ENCODE measurements at regions not wholly inside any gene's neighbourhood (a gene's known extent, or its start where the extent isn't known, plus 50 kb on each side); places are given as distances from the start of the nearest gene placed in this dataset.
A peak's percentile ranks its signal among the peaks of the same experiment; 100 is the strongest.
"Not testable (repeated sequence)": the region's sequence is repeated elsewhere in the genome, so short reads cannot be mapped to it uniquely, and the experiment has no call there.

- not testable (repeated sequence) for DNase-seq
These were observed 279.9 kb downstream of the PLS3 start for GRCh38 chrX:115840729-115841409.

DNA sequence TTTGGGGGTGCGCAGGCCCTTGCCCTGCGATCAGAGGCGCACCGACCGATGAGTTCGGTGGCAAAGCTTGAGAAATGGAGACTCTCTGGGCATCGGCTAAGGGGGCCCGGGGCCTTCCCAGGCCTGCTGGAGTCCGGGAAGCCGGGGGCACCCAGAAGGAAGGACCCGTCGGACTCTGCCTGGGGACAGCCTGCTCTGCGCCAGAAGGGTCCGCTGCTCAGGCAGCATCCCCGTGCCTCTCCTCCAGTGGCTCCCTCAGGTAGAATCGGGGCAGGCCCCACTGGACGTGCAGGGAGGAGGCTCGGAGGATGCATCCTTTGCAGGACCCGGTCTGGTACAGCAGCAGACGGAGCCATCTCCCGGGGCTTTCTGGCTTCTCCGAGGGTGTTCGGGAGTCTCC is 290.0 kb downstream of the PLS3 start:
- not testable (repeated sequence) for DNase-seq

GRCh38 chrX:115853260-115853659 is 292.3 kb downstream of the PLS3 start:
- DNase-seq: peak; percentile 22

DNA sequence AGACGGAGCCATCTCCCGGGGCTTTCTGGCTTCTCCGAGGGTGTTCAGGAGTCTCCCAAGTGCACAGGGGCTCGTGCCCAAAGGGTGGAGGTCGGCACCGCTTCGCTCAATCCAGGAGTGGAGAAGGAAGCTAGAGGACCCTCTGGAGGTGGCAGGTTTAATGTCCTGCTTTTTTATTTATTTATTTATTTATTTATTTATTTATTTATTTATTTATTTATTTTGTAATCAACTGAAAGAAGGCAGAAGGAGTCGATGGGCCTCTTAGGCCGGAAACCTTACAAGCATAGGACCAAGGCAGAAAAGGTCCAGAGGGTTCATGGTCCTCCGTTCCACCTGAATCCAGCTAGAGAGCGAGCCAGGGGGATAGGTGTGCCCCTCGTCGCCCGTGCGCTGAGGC is 289.4 kb upstream of the AGTR2 start:
- DNase-seq: not testable (repeated sequence)

GRCh38 chrX:115884121-115884520 is 286.4 kb upstream of the AGTR2 start:
- DNase-seq: not testable (repeated sequence)

GRCh38 chrX:115888041-115888440 is 282.5 kb upstream of the AGTR2 start:
- DNase-seq: not testable (repeated sequence)

GRCh38 chrX:115888519-115888918 is 282.0 kb upstream of the AGTR2 start:
- not testable (repeated sequence) for DNase-seq

DNA sequence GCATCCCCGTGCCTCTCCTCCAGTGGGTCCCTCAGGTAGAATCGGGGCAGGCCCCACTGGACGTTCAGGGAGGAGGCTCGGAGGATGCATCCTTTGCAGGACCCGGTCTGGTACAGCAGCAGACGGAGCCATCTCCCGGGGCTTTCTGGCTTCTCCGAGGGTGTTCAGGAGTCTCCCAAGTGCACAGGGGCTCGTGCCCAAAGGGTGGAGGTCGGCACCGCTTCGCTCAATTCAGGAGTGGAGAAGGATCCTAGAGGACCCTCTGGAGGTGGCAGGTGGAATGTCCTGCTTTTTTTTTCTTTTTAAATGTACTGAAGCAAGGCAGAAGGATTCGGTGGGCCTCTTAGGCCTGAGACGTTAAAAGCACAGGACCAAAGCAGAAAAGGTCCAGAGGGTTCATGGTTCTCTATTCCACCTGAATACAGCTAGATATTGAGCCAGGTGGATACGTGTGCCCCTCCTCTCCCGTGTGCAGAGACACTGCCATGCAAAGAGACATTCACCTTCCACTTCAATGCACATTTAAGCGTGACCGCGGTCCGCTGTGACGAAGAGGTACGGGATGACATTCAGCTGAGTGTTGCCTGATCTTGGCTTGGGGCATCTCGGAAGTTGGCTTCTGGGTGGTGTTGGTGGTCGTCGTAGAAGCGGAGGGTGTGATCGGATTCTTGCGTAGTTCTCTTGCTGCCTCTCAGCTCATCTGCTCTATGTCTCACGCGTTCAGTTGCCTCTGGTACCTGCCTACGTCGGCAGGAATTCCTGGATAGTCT is 281.2 kb upstream of the AGTR2 start:
- DNase-seq: no peak

DNA sequence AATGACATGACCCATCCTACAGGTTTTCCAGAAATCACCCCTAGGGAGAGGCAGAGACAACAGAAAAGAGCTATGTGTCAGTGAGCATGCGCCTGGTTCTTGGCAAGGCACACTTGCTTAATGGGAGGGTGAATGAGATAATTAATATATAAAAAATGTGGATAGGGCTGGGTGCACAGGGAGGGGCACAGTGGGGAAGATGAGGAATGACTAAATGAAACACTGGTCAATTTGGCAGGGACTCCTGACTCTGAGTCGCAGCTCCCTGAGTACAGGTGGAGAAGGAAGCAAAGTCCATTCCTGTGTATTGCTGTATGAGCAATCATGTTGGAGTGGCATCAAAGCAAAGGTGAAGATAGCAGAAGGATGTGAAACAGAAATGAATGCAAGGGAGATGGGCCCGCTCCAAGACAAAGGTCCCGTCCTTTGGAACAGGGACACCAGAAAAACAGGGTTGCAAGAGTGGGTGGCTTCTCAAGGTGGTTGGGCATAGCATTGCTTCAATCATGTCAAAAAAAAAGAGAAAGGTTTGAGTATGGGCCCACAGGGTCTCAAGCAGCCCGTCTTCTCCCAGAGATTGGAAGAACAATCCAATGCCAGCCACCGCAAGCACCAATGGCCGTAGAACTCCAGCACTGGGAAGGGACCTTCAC is 278.4 kb upstream of the AGTR2 start:
- no peak for DNase-seq

DNA sequence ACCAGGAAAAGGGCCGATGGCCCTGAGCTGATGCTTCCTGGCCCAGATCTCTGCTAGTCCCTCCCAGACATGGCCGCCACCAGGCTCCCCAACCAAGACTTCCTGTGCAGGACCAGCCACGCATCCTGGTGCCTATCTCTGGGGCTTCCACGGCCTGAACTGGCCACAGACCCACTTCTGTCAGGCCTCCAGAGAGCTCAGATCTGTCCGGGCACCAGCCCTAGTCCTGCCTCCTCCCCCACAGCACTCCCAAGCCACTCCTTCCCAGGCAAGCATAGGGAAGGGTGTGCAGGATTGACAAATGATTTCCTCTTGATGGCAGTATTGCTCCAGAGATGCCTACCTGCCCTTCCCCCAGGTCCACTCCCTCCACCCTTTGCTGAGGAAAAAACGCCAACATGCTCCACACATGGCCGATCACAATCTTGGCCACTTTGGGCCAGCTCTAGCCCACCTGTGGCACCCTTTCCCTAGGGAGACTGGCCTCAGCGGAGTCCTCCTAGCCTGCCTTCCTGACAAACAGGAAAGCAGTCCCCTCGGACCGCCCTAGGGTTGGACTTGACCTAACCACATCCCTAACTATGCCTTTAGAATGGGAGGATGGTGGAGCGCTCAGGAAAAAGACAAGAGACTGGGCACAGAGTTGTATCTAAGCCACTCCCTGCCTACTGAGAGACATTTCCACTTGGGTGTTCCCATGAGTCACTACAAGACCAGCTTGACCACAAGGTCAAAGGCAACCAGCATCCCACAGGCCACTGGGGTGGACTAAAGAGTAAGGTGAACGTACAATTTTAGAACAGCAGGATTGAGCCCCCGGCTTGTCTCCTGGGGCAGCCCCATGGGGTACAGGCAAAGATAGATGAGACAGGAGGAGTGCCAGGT is 277.5 kb upstream of the AGTR2 start:
- DNase-seq: peak; percentile 57

DNA sequence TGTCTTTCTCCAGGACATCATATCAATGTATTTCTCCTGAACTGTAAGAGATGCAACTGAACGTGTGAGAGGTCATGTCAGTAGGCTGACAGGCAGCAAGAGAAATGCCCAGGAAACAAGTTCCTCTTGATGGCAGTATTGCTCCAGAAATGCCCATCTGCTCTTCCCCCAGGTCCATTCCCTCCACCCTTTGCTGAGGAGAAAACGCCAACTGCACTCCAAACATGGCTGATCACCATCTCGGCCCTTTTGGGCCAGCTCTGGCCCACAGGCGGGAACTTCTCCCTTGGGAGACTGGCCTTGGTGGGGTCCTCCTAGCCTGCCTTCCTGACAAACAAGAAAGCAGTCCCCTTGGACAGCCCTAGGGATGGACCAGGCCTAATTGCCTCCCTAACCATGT is 276.5 kb upstream of the AGTR2 start:
- no peak for DNase-seq

DNA sequence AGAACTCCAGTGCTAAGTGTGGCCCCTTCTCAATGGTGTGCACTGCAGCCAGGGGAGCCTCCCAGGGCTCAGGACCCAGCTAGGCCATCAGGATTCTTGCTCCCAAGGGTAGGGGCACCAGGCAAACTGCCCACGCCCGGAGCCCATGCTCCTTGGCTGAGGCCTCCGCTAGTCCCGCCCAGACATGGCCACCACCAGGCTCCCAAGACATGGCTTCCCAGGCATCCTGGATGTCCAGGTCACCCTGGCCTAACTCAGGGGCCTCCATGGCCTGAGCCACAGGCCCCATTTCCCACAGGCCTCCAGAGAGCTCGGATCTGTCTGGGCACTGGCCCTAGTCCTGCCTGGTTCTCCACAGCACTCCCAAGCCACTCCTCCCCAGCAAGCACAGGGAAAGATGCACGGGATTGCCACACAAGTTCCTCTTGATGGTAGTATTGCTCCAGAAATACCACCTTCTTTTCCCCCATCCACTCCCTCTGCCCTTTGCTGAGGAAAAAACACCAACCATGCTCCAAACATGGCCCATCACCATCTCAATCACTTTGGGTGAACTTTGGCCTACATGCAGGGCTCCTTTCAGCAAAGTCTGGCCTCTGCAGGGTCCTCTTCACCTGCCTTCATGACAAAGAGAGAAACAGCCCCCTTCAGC is 274.7 kb upstream of the AGTR2 start:
- no peak for DNase-seq

- no peak for DNase-seq
These were observed 274.2 kb upstream of the AGTR2 start for GRCh38 chrX:115896362-115896761.

- DNase-seq: no peak
These were observed 272.6 kb upstream of the AGTR2 start for GRCh38 chrX:115897956-115898355.

DNA sequence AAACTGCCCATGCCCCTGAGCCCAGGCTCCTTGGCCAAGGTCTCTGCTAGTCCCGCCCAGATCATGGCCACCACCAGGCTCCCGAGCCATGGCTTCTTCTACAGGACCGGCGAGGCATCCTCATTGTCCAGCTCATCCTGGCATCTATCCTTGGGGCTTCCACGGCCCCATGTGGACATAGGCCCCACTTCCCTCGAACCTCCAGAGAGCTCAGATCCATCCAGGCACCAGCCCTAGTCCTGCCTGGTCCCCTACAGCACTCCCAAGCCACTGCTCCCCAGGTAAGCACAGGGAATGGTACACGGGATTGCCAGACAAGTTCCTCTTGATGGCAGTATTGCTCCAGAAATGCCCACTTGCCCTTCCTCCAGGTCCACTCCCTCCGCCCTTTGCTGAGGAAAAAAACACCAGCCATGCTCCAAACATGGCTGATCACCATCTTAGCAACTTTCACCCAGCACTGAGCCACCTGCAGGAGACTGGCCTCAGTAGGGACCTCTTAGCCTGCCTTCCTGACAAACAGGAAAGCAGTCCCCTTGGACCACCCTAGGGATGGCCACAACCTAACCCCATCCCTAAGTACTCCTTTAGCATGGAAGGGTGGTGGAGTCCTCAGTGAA is 272.1 kb upstream of the AGTR2 start:
- peak; percentile 61 for DNase-seq

DNA sequence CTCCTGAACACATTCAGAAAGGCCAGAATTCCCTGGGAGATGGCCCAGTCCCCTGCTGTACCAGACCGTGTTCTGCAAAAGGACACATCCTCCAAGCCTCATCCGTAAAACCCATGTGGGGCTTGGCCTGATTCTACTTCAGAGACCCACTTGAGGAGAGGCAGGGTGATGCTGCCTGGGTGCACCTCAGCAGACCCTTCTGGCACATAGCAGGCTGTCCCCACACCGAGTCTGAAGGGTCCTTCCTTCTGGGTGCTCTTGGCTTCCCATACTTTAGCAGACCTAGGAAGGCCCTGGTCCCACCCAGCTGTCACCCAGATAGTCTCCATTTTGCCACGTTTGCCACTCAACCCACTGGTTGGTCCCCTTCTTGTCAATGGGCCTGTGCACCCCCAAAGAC is 270.1 kb upstream of the AGTR2 start:
- DNase-seq: no peak

- DNase-seq: no peak
These were observed 269.3 kb upstream of the AGTR2 start for GRCh38 chrX:115901241-115901640.

DNA sequence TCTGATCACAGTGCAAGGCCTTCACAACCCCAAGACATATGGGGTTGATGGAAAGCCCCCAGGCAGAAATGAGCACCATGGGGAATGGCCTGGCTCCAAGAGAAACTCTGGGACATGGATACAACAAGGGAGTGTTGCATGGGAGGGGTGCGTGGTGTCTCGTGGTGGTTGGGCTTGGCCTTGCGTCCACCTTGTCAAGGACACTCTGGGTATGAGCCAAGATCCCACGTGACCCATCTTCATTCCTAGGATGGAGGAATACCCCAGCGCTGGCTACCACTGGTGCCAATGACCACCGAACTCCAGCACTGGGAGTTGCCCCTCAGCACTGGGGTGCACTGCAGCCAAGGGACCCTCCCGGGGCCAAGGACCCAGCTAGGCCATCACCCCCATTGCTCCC is 267.5 kb upstream of the AGTR2 start:
- no peak for DNase-seq

DNA sequence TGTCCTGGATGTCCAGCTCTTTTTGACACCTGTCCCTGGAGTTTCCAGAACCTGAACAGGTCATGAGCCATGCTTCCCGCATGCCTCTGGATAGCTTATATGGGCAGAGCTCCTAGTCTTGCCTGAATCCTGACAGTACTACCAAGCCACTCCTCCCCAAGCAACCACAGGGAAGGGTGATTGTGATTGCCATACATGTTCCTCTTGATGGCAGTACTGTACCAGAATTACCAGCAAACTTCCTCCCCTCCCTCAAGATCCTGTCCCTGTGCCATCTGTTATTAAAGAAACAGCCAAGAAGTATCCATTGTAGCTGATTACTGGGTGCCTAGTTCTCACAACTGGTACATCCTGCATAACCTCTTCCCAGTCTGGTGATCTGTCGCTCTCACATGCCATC is 264.3 kb upstream of the AGTR2 start:
- no peak for DNase-seq

DNA sequence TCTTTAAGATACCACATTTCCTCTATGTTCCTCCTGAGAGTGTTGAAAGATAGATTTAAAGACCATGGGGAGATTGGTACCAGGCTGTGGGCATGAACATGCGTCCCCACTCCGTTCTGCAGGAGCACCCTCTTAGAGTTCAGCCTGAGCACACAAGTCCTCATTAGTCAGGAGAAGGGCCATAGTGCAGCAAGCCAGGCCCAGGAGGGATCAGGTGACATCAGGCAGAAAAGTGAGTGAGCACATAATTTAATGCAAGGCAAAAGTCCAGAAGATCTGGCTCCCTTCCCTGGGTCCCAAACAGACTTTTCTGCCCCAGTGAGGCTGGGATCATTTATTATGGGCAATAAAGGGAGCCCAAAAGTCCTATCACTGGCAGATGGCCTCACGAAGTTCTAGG is 263.7 kb upstream of the AGTR2 start:
- no peak for DNase-seq

DNA sequence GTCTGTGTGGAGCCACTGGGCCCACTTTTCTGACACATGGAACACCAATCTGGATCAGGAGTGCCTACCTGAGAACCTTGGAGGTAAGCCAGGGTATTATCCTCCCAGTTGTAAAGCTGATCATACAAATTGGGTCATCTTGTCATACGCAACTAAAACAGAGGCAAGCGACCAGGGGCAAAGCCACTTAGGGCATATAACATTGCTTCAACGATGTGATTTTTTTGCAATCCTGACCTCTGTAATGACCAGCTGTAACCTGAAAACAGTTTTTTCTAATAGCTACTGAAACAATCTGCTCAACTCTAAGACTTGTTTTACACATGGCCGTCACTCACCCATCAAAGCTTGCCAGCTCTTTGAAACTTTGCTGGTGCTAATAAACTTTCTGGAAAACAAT is 261.5 kb upstream of the AGTR2 start:
- no peak for DNase-seq

DNA sequence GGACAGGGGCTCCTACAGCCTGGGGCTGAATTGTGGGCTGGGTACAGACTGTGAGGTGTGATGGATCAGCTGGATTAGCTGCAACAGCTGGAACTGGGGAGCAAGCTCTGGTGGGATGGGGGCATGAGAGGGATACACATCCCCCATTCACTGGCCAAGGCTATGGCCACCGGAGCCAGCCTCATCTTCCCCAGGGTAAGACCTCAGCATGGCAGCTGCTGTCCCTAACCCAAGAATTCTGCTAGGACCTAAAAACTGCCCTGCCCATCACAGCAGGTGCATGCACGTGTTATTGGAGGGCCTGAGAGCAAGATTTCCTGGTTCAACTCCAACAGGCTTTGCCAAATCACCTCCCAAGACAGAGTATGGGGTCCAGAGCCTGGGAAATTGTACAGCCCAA is 258.6 kb upstream of the AGTR2 start:
- DNase-seq: no peak
